Testis (tissue), 2 donors: ENCODE measurements at regions not wholly inside any gene's neighbourhood (a gene's known extent, or its start where the extent isn't known, plus 50 kb on each side); places are given as distances from the start of the nearest gene placed in this dataset.

Experiments
- CTCF ChIP-seq, 3 experiments: fragments of 450-650 bp in 2 of 3; fragments of 200-600 bp in 1 of 3; sonication (generic) in 1 of 3; IDR thresholded peaks; one replicate each; pipeline ENCODE4 v1.5.1; 2016 to 2019; ENCODE audit warnings: antibody characterized with exemption in 3 of 3, mild to moderate bottlenecking in 2 of 3, moderate library complexity in 1 of 3
- POLR2A ChIP-seq: fragments of 450-650 bp; IDR thresholded peaks from one replicate; pipeline ENCODE4 v1.6.1; 2017; ENCODE audit warnings: antibody characterized with exemption, mild to moderate bottlenecking, moderate library complexity

- TF ChIP-seq CTCF (IDR thresholded peaks at IDR 0.05) (no peak), POLR2A (no peak)
These were observed 271.3 kb upstream of the TMPO start for GRCh38 chr12:98244136-98244535.
